ENCODE measurements at regions not wholly inside any gene's neighbourhood (a gene's known extent, or its start where the extent isn't known, plus 50 kb on each side); places are given as distances from the start of the nearest gene placed in this dataset.
A peak's percentile ranks its signal among the peaks of the same experiment; 100 is the strongest.

DNA sequence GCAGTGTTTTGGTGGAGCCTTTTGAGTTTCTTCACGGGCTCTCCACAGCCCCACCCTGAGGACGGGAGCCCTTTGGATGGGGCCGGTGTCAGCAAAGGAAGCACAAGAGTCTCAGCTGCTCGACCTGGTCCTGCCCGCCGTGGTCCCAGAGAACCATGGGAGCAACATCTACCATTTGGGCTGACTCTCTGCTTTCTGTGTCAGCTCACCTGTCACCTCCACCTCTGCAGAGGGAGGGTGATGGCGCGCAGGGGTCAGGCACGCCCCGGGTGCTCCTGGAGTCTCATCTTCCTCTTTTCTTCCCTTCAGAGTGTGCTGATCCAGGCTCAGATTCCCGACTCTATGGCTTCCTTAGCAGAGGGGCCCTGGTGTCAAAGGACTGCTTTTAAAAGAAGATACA is 171.7 kb downstream of the LAT start:
- Histone ChIP-seq H3K56ac (ENCODE audit: extremely low read depth, insufficient read depth, low read length) (no peak overlapping the region), H3K27me3 (ENCODE audit: control insufficient read depth, insufficient read depth, low read length) (no peaks in the 10 kb centered on the region), H3K9me1 (ENCODE audit: insufficient read depth, low read length) (peaks cover 4% of the 10 kb centered on the region), H3K4me3 (ENCODE audit: insufficient read depth, low read depth, low read length) (no peak overlapping the region), H3K14ac (replicated peaks; ENCODE audit: low read depth, low read length) (peak overlapping the region; percentile 96), H2AK5ac (ENCODE audit: low read depth, low read length) (peak overlapping the region; percentile 99), H4K20me1 (ENCODE audit: insufficient read depth, low read length) (no peaks in the 10 kb centered on the region; the same call in 1 of the 2 replicates), H3K9ac (ENCODE audit: low read depth, low read length) (peak overlapping the region; percentile 67; the same call in 1 of the 2 replicates), H3K23ac (ENCODE audit: low read depth, low read length) (peak overlapping the region; percentile 64; the same call in 1 of the 2 replicates), H3K4me1 (ENCODE audit: control insufficient read depth, insufficient read depth, low read length) (peaks cover 26% of the 10 kb centered on the region), H4K91ac (ENCODE audit: insufficient read depth, low read depth, low read length) (peak overlapping the region; percentile 96), H3K36me3 (ENCODE audit: control insufficient read depth, insufficient read depth, low read length) (peaks cover 5% of the 10 kb centered on the region; the same call in 1 of the 2 replicates), H2BK15ac (ENCODE audit: low read depth, low read length) (peak overlapping the region; percentile 89; the same call in 1 of the 3 replicates), H4K5ac (ENCODE audit: low read depth, low read length) (peak overlapping the region; percentile 98), H3K79me1 (ENCODE audit: low read depth in 1 of 2, low read length in 2 of 2) (no peaks in the 10 kb centered on the region; a peak in 1 of 4 replicates), H3K18ac (ENCODE audit: low read depth, low read length) (peak overlapping the region; percentile 97), H3K4me2 (ENCODE audit: low read depth, low read length) (no peak overlapping the region), H2BK5ac (ENCODE audit: low read depth, low read length, poor library complexity, severe bottlenecking) (peak overlapping the region; percentile 95), H2BK120ac (ENCODE audit: low read depth, low read length) (peak overlapping the region; percentile 92), H3K4ac (ENCODE audit: low read depth, low read length) (peak overlapping the region; percentile 95), H2AK9ac (replicated peaks; ENCODE audit: low read depth, low read length, poor library complexity) (no peak overlapping the region), H3K27ac (ENCODE audit: insufficient read depth, low read length) (peak overlapping the region; percentile 97), H3K9me3 (ENCODE audit: control insufficient read depth, insufficient read depth, low read length) (no peaks in the 10 kb centered on the region), H4K8ac (ENCODE audit: low read depth in 2 of 2, low read length in 2 of 2) (peak overlapping the region; percentile 87 to 90), H2AFZ (replicated peaks; ENCODE audit: low read length, poor library complexity) (peak overlapping the region; percentile 23), H2BK20ac (ENCODE audit: low read depth, low read length) (peak overlapping the region; percentile 94)
- ATAC-seq (ENCODE audit: low read depth) (no peak), DNase-seq (no peak)
- TF ChIP-seq SMC3 (IDR thresholded peaks at IDR 0.05; ENCODE audit: low read depth, low read length) (no peak), RAD21 (IDR thresholded peaks at IDR 0.05; ENCODE audit: low read length) (no peak), FOS (IDR thresholded peaks at IDR 0.05; ENCODE audit: low read depth, low read length) (no peak), BHLHE40 (IDR thresholded peaks at IDR 0.05; ENCODE audit: low read depth, low read length) (no peak), CHD1 (IDR thresholded peaks at IDR 0.05; ENCODE audit: low read depth, low read length) (no peak), RCOR1 (IDR thresholded peaks at IDR 0.05; ENCODE audit: insufficient replicate concordance, low read length) (no peak), CEBPB (IDR thresholded peaks at IDR 0.05; ENCODE audit: low read depth, low read length) (no peak), MAZ (IDR thresholded peaks at IDR 0.05; ENCODE audit: borderline replicate concordance, low read depth, low read length) (no peak), RFX5 (IDR thresholded peaks at IDR 0.05; ENCODE audit: low read depth, low read length) (no peak), MXI1 (IDR thresholded peaks at IDR 0.05; ENCODE audit: borderline replicate concordance, low read depth, low read length) (no peak), NFE2L2 (IDR thresholded peaks at IDR 0.05; ENCODE audit: low read depth, low read length) (no peak), MAFK (IDR thresholded peaks at IDR 0.05; ENCODE audit: low read depth, low read length) (no peak), POLR2A (IDR thresholded peaks at IDR 0.05; ENCODE audit: low read depth, low read length) (no peak)
- TF ChIP-seq, protein P1, sequence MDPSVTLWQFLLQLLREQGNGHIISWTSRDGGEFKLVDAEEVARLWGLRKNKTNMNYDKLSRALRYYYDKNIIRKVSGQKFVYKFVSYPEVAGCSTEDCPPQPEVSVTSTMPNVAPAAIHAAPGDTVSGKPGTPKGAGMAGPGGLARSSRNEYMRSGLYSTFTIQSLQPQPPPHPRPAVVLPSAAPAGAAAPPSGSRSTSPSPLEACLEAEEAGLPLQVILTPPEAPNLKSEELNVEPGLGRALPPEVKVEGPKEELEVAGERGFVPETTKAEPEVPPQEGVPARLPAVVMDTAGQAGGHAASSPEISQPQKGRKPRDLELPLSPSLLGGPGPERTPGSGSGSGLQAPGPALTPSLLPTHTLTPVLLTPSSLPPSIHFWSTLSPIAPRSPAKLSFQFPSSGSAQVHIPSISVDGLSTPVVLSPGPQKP (IDR thresholded peaks at IDR 0.05; ENCODE audit: borderline replicate concordance, low read depth, low read length) = no peak
- TF ChIP-seq, protein P2, sequence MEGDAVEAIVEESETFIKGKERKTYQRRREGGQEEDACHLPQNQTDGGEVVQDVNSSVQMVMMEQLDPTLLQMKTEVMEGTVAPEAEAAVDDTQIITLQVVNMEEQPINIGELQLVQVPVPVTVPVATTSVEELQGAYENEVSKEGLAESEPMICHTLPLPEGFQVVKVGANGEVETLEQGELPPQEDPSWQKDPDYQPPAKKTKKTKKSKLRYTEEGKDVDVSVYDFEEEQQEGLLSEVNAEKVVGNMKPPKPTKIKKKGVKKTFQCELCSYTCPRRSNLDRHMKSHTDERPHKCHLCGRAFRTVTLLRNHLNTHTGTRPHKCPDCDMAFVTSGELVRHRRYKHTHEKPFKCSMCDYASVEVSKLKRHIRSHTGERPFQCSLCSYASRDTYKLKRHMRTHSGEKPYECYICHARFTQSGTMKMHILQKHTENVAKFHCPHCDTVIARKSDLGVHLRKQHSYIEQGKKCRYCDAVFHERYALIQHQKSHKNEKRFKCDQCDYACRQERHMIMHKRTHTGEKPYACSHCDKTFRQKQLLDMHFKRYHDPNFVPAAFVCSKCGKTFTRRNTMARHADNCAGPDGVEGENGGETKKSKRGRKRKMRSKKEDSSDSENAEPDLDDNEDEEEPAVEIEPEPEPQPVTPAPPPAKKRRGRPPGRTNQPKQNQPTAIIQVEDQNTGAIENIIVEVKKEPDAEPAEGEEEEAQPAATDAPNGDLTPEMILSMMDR (conservative IDR thresholded peaks at IDR 0.05; ENCODE audit: low read depth, low read length) = no peak
- TF ChIP-seq, protein P3, sequence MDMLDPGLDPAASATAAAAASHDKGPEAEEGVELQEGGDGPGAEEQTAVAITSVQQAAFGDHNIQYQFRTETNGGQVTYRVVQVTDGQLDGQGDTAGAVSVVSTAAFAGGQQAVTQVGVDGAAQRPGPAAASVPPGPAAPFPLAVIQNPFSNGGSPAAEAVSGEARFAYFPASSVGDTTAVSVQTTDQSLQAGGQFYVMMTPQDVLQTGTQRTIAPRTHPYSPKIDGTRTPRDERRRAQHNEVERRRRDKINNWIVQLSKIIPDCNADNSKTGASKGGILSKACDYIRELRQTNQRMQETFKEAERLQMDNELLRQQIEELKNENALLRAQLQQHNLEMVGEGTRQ (IDR thresholded peaks at IDR 0.05; ENCODE audit: low read depth, low read length) = no peak
- BruUV-seq (replicated peaks) = no TSS peak
- ChIA-PET POLR2A (ENCODE audit: unreplicated experiment) (no interaction called here), CTCF (no interaction called here)
- intact Hi-C loops (cut with micrococcal nuclease) (loop anchor here (5.0 kb wide), 1 partner anchor 41 kb away; no protein-coding TSS in a partner anchor), in situ Hi-C loops (cut with MboI; ENCODE audit: low sequenced_read_pairs) (no loop called here), dilution Hi-C loops (cut with HindIII; ENCODE audit: low sequenced_read_pairs, unreplicated experiment) (no loop called here)
- no CpG with 5 or more reads among the region's 11 CpGs for WGBS, 2 experiments (ENCODE audit: extremely low coverage in 2 of 2, insufficient read length in 1 of 2)

Measured in IMR-90 (cell line).